ENCODE measurements at regions not wholly inside any gene's neighbourhood (a gene's known extent, or its start where the extent isn't known, plus 50 kb on each side); places are given as distances from the start of the nearest gene placed in this dataset.

DNA sequence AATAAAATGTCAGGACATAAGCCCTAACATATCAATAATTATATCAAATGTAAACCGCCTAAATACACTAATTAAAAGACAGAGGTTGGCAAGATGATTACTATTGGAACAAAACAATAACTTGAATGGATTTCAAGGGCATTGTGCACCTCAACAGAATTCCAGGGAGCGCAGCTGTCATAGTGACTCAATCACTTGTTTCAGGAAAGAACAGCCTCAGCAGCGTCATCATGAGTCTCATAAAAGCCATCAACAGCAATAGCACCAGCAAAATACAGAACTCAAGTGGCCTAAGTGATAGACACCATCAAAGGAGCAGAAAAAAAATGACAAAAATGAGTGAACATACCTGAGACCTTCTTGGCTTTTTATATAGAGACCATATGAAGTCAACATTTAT is 632.7 kb upstream of the NR5A2 start:
- H3K27me3 ChIP-seq (ENCODE audit: insufficient read depth, low read depth): no peaks in the 10 kb centered on the region
- no peak overlapping the region for H3K4me2 ChIP-seq
- TF ChIP-seq, protein P1, sequence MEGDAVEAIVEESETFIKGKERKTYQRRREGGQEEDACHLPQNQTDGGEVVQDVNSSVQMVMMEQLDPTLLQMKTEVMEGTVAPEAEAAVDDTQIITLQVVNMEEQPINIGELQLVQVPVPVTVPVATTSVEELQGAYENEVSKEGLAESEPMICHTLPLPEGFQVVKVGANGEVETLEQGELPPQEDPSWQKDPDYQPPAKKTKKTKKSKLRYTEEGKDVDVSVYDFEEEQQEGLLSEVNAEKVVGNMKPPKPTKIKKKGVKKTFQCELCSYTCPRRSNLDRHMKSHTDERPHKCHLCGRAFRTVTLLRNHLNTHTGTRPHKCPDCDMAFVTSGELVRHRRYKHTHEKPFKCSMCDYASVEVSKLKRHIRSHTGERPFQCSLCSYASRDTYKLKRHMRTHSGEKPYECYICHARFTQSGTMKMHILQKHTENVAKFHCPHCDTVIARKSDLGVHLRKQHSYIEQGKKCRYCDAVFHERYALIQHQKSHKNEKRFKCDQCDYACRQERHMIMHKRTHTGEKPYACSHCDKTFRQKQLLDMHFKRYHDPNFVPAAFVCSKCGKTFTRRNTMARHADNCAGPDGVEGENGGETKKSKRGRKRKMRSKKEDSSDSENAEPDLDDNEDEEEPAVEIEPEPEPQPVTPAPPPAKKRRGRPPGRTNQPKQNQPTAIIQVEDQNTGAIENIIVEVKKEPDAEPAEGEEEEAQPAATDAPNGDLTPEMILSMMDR (conservative IDR thresholded peaks at IDR 0.05; ENCODE audit: low read depth, low read length): no peak
- no peak overlapping the region for H3K4me3 ChIP-seq (IDR thresholded peaks at IDR 0.05; ENCODE audit: insufficient read depth, low read depth, low read length)
- no peaks in the 10 kb centered on the region for H4K20me1 ChIP-seq (ENCODE audit: insufficient read depth)
- no peak overlapping the region for H2AFZ ChIP-seq (ENCODE audit: low read depth)
- no peak overlapping the region for H3K9ac ChIP-seq
- H3K27ac ChIP-seq: no peak overlapping the region
- no peaks in the 10 kb centered on the region for H3K4me1 ChIP-seq (ENCODE audit: low read depth, poor library complexity, severe bottlenecking)
- no peaks in the 10 kb centered on the region for H3K36me3 ChIP-seq (ENCODE audit: insufficient read depth)
- no peaks in the 10 kb centered on the region for H3K79me2 ChIP-seq (ENCODE audit: insufficient read depth, low read depth)

DNA sequence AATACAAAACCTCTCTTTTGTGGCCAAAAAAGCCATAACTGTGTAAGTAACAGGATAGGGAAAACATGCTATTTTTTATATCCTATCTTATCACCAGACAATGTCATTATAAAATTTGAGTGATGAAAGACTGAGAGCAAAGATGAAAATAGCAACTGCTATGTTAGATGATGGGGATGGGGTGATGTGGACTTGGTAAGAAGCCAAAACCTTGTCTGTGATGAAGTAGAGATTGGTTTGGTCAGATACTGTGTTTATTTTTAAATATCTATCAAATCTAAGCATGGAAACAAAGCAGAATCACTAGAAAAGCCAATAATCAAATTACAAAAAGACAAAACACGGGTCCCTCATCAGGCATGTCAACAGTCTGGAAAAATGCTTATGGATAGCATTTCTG is 631.1 kb upstream of the NR5A2 start:
- Histone ChIP-seq H2AFZ (ENCODE audit: low read depth) (no peak overlapping the region), H3K79me2 (ENCODE audit: insufficient read depth, low read depth) (no peaks in the 10 kb centered on the region), H3K9ac (no peak overlapping the region), H4K20me1 (ENCODE audit: insufficient read depth) (no peaks in the 10 kb centered on the region), H3K36me3 (ENCODE audit: insufficient read depth) (no peaks in the 10 kb centered on the region), H3K4me1 (ENCODE audit: low read depth, poor library complexity, severe bottlenecking) (no peaks in the 10 kb centered on the region), H3K4me3 (IDR thresholded peaks at IDR 0.05; ENCODE audit: insufficient read depth, low read depth, low read length) (no peak overlapping the region), H3K4me2 (no peak overlapping the region), H3K27me3 (ENCODE audit: insufficient read depth, low read depth) (no peaks in the 10 kb centered on the region), H3K27ac (no peak overlapping the region)
- TF ChIP-seq, protein P1 (conservative IDR thresholded peaks at IDR 0.05; ENCODE audit: low read depth, low read length): no peak

- no peak overlapping the region for H3K4me2 ChIP-seq
- no peak overlapping the region for H3K9ac ChIP-seq
- no peak overlapping the region for H3K27ac ChIP-seq
- no peak overlapping the region for H2AFZ ChIP-seq (ENCODE audit: low read depth)
- no peaks in the 10 kb centered on the region for H3K27me3 ChIP-seq (ENCODE audit: insufficient read depth, low read depth)
- no peaks in the 10 kb centered on the region for H3K4me1 ChIP-seq (ENCODE audit: low read depth, poor library complexity, severe bottlenecking)
- no peak overlapping the region for H3K4me3 ChIP-seq (IDR thresholded peaks at IDR 0.05; ENCODE audit: insufficient read depth, low read depth, low read length)
- H3K79me2 ChIP-seq (ENCODE audit: insufficient read depth, low read depth): no peaks in the 10 kb centered on the region
- TF ChIP-seq, protein P1 (conservative IDR thresholded peaks at IDR 0.05; ENCODE audit: low read depth, low read length): no peak
- H4K20me1 ChIP-seq (ENCODE audit: insufficient read depth): no peaks in the 10 kb centered on the region
- H3K36me3 ChIP-seq (ENCODE audit: insufficient read depth): no peaks in the 10 kb centered on the region
Observed at GRCh38 chr1:199399996-199400724, 627.4 kb upstream of the NR5A2 start.

- TF ChIP-seq, protein P1 (conservative IDR thresholded peaks at IDR 0.05; ENCODE audit: low read depth, low read length): no peak
- no peaks in the 10 kb centered on the region for H3K27me3 ChIP-seq (ENCODE audit: insufficient read depth, low read depth)
- no peaks in the 10 kb centered on the region for H3K36me3 ChIP-seq (ENCODE audit: insufficient read depth)
- no peak overlapping the region for H3K9ac ChIP-seq
- no peaks in the 10 kb centered on the region for H3K79me2 ChIP-seq (ENCODE audit: insufficient read depth, low read depth)
- no peak overlapping the region for H3K4me3 ChIP-seq (IDR thresholded peaks at IDR 0.05; ENCODE audit: insufficient read depth, low read depth, low read length)
- H4K20me1 ChIP-seq (ENCODE audit: insufficient read depth): no peaks in the 10 kb centered on the region
- no peaks in the 10 kb centered on the region for H3K4me1 ChIP-seq (ENCODE audit: low read depth, poor library complexity, severe bottlenecking)
- H3K4me2 ChIP-seq: no peak overlapping the region
- H3K27ac ChIP-seq: no peak overlapping the region
- no peak overlapping the region for H2AFZ ChIP-seq (ENCODE audit: low read depth)
Observed at GRCh38 chr1:199403531-199404116, 623.9 kb upstream of the NR5A2 start.
